Smooth muscle cell (in vitro differentiated cells): ENCODE measurements at regions not wholly inside any gene's neighbourhood (a gene's known extent, or its start where the extent isn't known, plus 50 kb on each side); places are given as distances from the start of the nearest gene placed in this dataset.
"Not testable (repeated sequence)": the region's sequence is repeated elsewhere in the genome, so short reads cannot be mapped to it uniquely, and the experiment has no call there.

Source experiments
- DNase-seq: peaks from one replicate; lab custom pipeline; 2025; ENCODE audit not compliant: unreplicated experiment; lab: John Stamatoyannopoulos, UW
- H2AFZ ChIP-seq: fragments of 200-600 bp; sonication (generic); 2 replicates; pipeline ENCODE4 v1.6.0; 2016; ENCODE audit warnings: antibody characterized with exemption, low read depth, mild to moderate bottlenecking
- H3F3A ChIP-seq: fragments of 200-600 bp; sonication (generic); 2 replicates; pipeline ENCODE4 v1.6.0; 2017; ENCODE audit warnings: antibody characterized with exemption, low read depth
- H3K27ac ChIP-seq: fragments of 200-600 bp; sonication (generic); 2 replicates; pipeline ENCODE4 v1.5.1; 2016; ENCODE audit warnings: low read depth, mild to moderate bottlenecking
- H3K27me3 ChIP-seq: fragments of 200-600 bp; sonication (generic); 2 replicates; pipeline ENCODE4 v1.6.1; 2016; ENCODE audit warnings: low read depth, mild to moderate bottlenecking
- H3K36me3 ChIP-seq: fragments of 200-600 bp; sonication (generic); 2 replicates; pipeline ENCODE4 v1.5.1; 2016; ENCODE audit warnings: low read depth
- H3K4me1 ChIP-seq: fragments of 200-600 bp; sonication (generic); 2 replicates; pipeline ENCODE4 v1.5.1; 2016; ENCODE audit warnings: low read depth
- H3K4me2 ChIP-seq: fragments of 200-600 bp; sonication (generic); 2 replicates; pipeline ENCODE4 v1.6.0; 2016; ENCODE audit warnings: mild to moderate bottlenecking
- H3K4me3 ChIP-seq: fragments of 200-600 bp; sonication (generic); 2 replicates; pipeline ENCODE4 v1.5.1; 2016; ENCODE audit warnings: mild to moderate bottlenecking
- H3K79me2 ChIP-seq: fragments of 200-600 bp; sonication (generic); 2 replicates; pipeline ENCODE4 v1.6.0; 2016; ENCODE audit warnings: low read depth, mild to moderate bottlenecking
- H3K9ac ChIP-seq: fragments of 200-600 bp; sonication (generic); 2 replicates; pipeline ENCODE4 v1.6.0; 2016; ENCODE audit warnings: low read depth
- H3K9me3 ChIP-seq: fragments of 200-600 bp; sonication (generic); replicated peaks from 2 replicates; pipeline ENCODE4 v1.5.1; 2016; ENCODE audit warnings: low read depth
- H4K20me1 ChIP-seq: fragments of 200-600 bp; sonication (generic); 2 replicates; pipeline ENCODE4 v1.6.0; 2016; ENCODE audit warnings: low read depth
- WGBS: methylation state at CpG from one replicate; pipeline ENCODE4 v1.1.7; 2016; ENCODE audit warnings: low lambda C conversion rate; 5-methylcytosine and 5-hydroxymethylcytosine counted together
- TF ChIP-seq, protein P1 (sequence below): fragments of 200-600 bp; sonication (generic); IDR thresholded peaks from 2 replicates; pipeline ENCODE4 v1.5.1; 2017; ENCODE audit warnings: borderline replicate concordance, mild to moderate bottlenecking, antibody characterized with exemption; ENCODE audit not compliant: insufficient read depth, poor library complexity, severe bottlenecking

DNA sequence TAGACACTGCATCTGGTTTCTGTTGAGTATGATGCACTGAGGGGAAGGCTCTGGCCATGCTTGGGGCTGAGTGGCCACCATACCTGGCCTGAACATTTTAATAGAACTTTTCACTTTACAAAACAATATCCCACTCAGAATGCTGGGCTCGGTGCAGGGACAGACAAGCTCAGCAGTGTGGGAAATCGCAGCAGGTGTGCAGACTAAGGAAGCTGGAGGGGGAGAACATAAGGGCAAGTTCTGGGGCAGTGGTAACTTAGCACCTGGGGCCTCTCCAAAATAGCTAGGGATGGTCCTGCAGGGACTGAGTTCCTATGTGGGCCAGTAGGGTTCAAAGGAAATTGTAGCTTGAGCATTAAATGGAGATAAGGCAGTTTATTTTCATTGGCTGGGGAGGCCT is 90.9 kb upstream of the RNU6-1 start:
- Histone ChIP-seq H3K9ac (no peak overlapping the region), H3K9me3 (no peaks in the 10 kb centered on the region), H3K27ac (no peak overlapping the region), H3K79me2 (no peaks in the 10 kb centered on the region), H3K4me2 (no peak overlapping the region), H3F3A (no peaks in the 10 kb centered on the region), H3K36me3 (no peaks in the 10 kb centered on the region), H3K4me3 (no peak overlapping the region), H4K20me1 (no peaks in the 10 kb centered on the region), H3K27me3 (no peaks in the 10 kb centered on the region), H3K4me1 (peaks cover 6% of the 10 kb centered on the region), H2AFZ (no peak overlapping the region)
- whole genome bisulfite sequencing = 100% methylated on average over 2 of the region's 2 CpGs
- TF ChIP-seq, protein P1, sequence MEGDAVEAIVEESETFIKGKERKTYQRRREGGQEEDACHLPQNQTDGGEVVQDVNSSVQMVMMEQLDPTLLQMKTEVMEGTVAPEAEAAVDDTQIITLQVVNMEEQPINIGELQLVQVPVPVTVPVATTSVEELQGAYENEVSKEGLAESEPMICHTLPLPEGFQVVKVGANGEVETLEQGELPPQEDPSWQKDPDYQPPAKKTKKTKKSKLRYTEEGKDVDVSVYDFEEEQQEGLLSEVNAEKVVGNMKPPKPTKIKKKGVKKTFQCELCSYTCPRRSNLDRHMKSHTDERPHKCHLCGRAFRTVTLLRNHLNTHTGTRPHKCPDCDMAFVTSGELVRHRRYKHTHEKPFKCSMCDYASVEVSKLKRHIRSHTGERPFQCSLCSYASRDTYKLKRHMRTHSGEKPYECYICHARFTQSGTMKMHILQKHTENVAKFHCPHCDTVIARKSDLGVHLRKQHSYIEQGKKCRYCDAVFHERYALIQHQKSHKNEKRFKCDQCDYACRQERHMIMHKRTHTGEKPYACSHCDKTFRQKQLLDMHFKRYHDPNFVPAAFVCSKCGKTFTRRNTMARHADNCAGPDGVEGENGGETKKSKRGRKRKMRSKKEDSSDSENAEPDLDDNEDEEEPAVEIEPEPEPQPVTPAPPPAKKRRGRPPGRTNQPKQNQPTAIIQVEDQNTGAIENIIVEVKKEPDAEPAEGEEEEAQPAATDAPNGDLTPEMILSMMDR = no peak
- DNase-seq = no peak

DNA sequence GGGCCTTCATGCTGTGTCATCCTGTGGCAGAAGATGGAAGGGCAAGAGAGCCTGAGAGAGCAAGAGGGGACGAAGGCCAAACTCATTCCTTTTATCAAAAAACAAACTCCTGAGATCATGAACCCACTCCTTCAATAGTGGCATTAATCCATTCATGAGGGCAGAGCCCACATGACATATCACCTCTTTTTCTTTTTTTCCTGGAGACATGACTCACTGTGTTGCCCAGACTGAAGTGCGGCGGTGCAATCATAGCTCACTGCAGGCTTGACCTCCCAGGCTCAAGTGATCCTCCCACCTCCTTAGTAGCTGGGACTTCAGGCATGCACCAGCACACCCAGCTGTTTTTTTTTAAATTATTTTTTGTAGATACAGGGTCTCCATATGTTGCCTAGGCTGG is 92.0 kb upstream of the RNU6-1 start:
- no peak overlapping the region for H3K9ac ChIP-seq
- WGBS = 41% methylated on average over 3 of the region's 3 CpGs
- no peaks in the 10 kb centered on the region for H3K79me2 ChIP-seq
- no peaks in the 10 kb centered on the region for H4K20me1 ChIP-seq
- no peak overlapping the region for H3K27ac ChIP-seq
- H3K4me2 ChIP-seq = no peak overlapping the region
- no peaks in the 10 kb centered on the region for H3K36me3 ChIP-seq
- peaks cover 6% of the 10 kb centered on the region for H3K4me1 ChIP-seq
- no peak for DNase-seq
- TF ChIP-seq, protein P1 = no peak
- H3F3A ChIP-seq = no peaks in the 10 kb centered on the region
- H3K27me3 ChIP-seq = no peaks in the 10 kb centered on the region
- H3K9me3 ChIP-seq = no peaks in the 10 kb centered on the region
- H3K4me3 ChIP-seq = no peak overlapping the region
- H2AFZ ChIP-seq = no peak overlapping the region

DNA sequence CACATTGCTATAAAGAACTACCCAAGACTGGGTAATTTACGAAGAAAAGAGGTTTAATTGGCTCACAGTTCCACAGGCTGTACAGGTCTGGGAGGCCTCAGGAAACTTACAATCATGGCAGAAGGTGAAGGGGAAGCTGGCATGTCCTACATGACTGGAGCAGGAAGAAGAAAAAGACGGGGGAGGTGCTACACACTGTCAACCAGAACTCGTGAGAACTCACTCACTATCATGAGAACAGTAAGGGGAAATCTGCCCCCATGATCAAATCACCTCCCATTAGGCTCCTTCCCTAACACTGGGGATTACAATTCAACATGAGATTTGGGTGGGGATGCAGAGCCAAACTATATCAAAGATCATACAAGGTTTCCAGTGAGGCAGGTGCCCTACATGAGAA is 94.3 kb upstream of the RNU6-1 start:
- H3K4me2 ChIP-seq, H3K79me2 ChIP-seq, H3F3A ChIP-seq, H2AFZ ChIP-seq, H3K9ac ChIP-seq, H3K27me3 ChIP-seq, H3K4me3 ChIP-seq, H3K27ac ChIP-seq, H3K4me1 ChIP-seq, H4K20me1 ChIP-seq, H3K9me3 ChIP-seq, H3K36me3 ChIP-seq, DNase-seq: not testable (repeated sequence)
- 86% methylated on average over 3 of the region's 3 CpGs for WGBS

DNA sequence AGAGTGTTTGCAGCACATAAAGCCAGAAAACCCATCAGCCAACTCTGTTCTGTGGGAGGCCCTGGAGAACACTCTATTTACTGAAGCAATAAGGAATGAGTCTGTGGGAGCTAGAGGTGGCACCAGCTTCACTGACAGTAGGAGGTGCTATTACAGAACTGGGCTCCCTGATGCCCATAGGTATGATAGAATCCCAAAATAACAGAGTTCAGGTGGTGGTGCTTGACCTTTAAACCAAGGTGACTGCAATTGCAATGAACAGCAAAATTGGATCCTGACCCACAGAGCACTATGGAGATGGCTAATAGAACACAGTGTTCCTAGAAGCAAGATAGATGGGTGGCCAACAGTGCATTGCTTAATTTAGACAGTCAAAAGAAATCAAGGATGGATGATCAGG is 95.4 kb upstream of the RNU6-1 start:
- Histone ChIP-seq H3K79me2 (no peaks in the 10 kb centered on the region), H3F3A (no peaks in the 10 kb centered on the region)
- TF ChIP-seq, protein P1 = no peak

More for the DNA sequence above, 95.4 kb upstream of the RNU6-1 start:
- H2AFZ ChIP-seq = no peak overlapping the region
- no peaks in the 10 kb centered on the region for H3K9me3 ChIP-seq
- no peaks in the 10 kb centered on the region for H4K20me1 ChIP-seq
- H3K9ac ChIP-seq = no peak overlapping the region
- no peaks in the 10 kb centered on the region for H3K27me3 ChIP-seq
- H3K36me3 ChIP-seq = no peaks in the 10 kb centered on the region
- no peak for DNase-seq
- no peak overlapping the region for H3K4me3 ChIP-seq
- H3K4me1 ChIP-seq = no peaks in the 10 kb centered on the region
- no peak overlapping the region for H3K4me2 ChIP-seq
- H3K27ac ChIP-seq = no peak overlapping the region
